Colonic mucosa (tissue), 4 donors: ENCODE measurements at regions not wholly inside any gene's neighbourhood (a gene's known extent, or its start where the extent isn't known, plus 50 kb on each side); places are given as distances from the start of the nearest gene placed in this dataset.

Source experiments
- DNase-seq: peaks from one replicate; pipeline ENCODE4 v3.0.0-alpha.2; 2020
- H3K27ac ChIP-seq: fragments of 200-600 bp; one replicate; pipeline ENCODE4 v1.8.0; 2021
- H3K27me3 ChIP-seq: fragments of 200-600 bp; one replicate; pipeline ENCODE4 v1.8.0; 2021
- H3K36me3 ChIP-seq: fragments of 200-600 bp; one replicate; pipeline ENCODE4 v1.8.0; 2021
- H3K4me1 ChIP-seq: fragments of 200-600 bp; one replicate; pipeline ENCODE4 v1.8.0; 2021; ENCODE audit warnings: mild to moderate bottlenecking
- H3K4me3 ChIP-seq: fragments of 200-600 bp; one replicate; pipeline ENCODE4 v1.8.0; 2021
- H3K9ac ChIP-seq, 2 donors: one replicate each; pipeline ENCODE4 v1.7.0; 2013; ENCODE audit warnings: control low read depth in 2 of 2, low read depth in 2 of 2, low read length in 2 of 2
- H3K9me3 ChIP-seq: fragments of 200-600 bp; one replicate; pipeline ENCODE4 v1.8.0; 2021
- intact Hi-C: fragments of 100-400 bp; cut with DNase I; formaldehyde crosslinking; loops from one replicate; pipeline ENCODE4 v1.14.1; 2022
- TF ChIP-seq, protein P1 (sequence below): fragments of 200-600 bp; IDR thresholded peaks from one replicate; pipeline ENCODE4 v1.8.0; 2022; ENCODE audit warnings: antibody characterized with exemption, mild to moderate bottlenecking
- donor health status: healthy.
- donor health status: DM: no; HTN: no; CAD: no.
- donor health status: DM: no; HTN: no; CAD: no.

DNA sequence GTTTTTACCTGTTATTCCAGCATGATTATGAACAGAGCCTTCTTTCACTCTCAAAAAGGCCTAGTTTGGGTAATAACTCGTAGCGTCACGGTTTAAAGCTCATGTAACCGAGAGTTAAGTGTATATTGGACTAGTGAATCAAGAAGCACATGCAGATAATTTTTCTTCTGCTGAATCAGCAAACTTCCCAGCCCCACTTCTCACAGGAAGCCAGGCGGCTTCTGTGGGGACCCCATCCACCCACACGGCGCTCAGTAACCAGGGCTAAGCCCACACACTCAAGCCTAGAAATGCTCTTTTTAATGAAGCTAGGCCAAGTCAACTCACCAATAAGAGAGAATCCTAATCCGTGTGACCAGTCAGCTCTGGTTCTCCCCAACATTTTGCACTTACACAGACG, 191.2 kb upstream of the MGMT start:
- Histone ChIP-seq H3K27me3 (no peaks in the 10 kb centered on the region), H3K9ac (no peak overlapping the region), H3K27ac (no peak overlapping the region), H3K9me3 (no peaks in the 10 kb centered on the region), H3K36me3 (no peaks in the 10 kb centered on the region), H3K4me1 (no peaks in the 10 kb centered on the region), H3K4me3 (no peak overlapping the region)
- DNase-seq, result no peak
- TF ChIP-seq, protein P1, sequence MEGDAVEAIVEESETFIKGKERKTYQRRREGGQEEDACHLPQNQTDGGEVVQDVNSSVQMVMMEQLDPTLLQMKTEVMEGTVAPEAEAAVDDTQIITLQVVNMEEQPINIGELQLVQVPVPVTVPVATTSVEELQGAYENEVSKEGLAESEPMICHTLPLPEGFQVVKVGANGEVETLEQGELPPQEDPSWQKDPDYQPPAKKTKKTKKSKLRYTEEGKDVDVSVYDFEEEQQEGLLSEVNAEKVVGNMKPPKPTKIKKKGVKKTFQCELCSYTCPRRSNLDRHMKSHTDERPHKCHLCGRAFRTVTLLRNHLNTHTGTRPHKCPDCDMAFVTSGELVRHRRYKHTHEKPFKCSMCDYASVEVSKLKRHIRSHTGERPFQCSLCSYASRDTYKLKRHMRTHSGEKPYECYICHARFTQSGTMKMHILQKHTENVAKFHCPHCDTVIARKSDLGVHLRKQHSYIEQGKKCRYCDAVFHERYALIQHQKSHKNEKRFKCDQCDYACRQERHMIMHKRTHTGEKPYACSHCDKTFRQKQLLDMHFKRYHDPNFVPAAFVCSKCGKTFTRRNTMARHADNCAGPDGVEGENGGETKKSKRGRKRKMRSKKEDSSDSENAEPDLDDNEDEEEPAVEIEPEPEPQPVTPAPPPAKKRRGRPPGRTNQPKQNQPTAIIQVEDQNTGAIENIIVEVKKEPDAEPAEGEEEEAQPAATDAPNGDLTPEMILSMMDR, result no peak
- intact Hi-C loops, result no loop called here

DNA sequence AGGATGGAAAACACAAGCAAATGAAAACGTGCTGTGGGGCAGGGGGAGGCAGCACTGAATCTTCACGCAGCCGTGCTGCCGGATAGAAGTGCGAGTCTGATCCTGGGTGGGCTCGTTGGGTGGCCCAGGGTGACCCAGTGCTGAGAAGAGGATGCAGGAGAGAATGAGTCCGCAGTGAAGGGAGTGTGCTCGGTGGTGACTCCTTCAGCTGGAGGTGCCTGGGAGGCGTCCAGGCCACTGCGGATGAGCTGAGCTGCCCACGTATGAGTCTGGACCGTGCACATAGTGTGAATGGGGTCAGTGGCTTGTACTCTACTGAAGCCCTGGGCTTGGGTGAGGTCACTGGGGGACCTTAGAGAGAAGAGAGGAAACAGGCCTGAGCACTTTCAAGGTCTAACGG, 190.0 kb upstream of the MGMT start:
- H3K9ac ChIP-seq, result no peak overlapping the region
- H3K27ac ChIP-seq, result no peak overlapping the region
- H3K4me3 ChIP-seq, result no peak overlapping the region
- DNase-seq, result no peak
- H3K9me3 ChIP-seq, result no peaks in the 10 kb centered on the region
- no peaks in the 10 kb centered on the region for H3K4me1 ChIP-seq
- TF ChIP-seq, protein P1, result no peak
- no peaks in the 10 kb centered on the region for H3K27me3 ChIP-seq
- intact Hi-C loops, result no loop called here
- H3K36me3 ChIP-seq, result no peaks in the 10 kb centered on the region

DNA sequence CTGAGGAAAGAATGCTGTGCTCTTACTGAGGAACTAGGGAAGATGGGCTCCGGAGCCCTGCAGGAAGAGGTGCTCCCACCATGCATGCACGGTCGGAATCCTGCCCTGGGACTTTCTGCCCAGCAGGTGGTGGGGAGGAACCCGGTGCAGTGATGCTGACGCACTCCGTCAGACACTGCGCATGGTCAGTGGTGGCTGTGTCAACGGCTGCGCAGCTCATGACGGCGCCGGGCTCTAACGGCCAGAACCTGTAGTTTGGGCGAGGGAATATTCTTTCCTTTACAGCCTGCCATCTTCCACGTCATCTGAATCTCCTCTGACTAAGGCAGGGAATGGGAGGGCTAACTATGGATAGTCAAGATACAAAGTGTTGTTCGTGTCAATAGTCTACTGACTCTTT, 189.2 kb upstream of the MGMT start:
- Histone ChIP-seq H3K4me1 (no peaks in the 10 kb centered on the region), H3K9me3 (no peaks in the 10 kb centered on the region), H3K4me3 (no peak overlapping the region), H3K9ac (no peak overlapping the region), H3K27me3 (no peaks in the 10 kb centered on the region), H3K27ac (no peak overlapping the region), H3K36me3 (no peaks in the 10 kb centered on the region)
- TF ChIP-seq, protein P1, result no peak
- intact Hi-C loops, result no loop called here
- DNase-seq, result no peak

DNA sequence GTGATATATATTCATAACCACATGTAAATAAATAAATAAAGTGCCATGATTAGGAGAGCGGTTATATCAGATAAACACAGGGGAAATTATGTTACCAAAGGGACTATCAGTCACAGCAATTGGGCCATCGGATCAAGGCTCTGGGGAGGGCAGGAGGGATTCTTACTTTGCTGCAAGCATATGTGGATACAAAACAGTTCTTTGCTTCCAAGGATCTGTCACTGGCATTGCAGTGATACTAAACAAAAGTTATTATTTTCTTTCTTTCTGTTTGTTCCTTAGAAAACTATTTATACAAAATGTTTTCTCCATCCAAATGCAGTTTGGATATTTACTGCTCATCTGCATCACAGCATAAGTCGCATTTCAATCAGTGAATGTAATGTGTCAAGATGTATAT, 188.4 kb upstream of the MGMT start:
- intact Hi-C loops, result no loop called here
- TF ChIP-seq, protein P1, result no peak
- Histone ChIP-seq H3K27me3 (no peaks in the 10 kb centered on the region), H3K4me3 (no peak overlapping the region), H3K36me3 (no peaks in the 10 kb centered on the region), H3K4me1 (no peaks in the 10 kb centered on the region), H3K9me3 (no peaks in the 10 kb centered on the region), H3K27ac (no peak overlapping the region), H3K9ac (no peak overlapping the region)
- DNase-seq, result no peak

DNA sequence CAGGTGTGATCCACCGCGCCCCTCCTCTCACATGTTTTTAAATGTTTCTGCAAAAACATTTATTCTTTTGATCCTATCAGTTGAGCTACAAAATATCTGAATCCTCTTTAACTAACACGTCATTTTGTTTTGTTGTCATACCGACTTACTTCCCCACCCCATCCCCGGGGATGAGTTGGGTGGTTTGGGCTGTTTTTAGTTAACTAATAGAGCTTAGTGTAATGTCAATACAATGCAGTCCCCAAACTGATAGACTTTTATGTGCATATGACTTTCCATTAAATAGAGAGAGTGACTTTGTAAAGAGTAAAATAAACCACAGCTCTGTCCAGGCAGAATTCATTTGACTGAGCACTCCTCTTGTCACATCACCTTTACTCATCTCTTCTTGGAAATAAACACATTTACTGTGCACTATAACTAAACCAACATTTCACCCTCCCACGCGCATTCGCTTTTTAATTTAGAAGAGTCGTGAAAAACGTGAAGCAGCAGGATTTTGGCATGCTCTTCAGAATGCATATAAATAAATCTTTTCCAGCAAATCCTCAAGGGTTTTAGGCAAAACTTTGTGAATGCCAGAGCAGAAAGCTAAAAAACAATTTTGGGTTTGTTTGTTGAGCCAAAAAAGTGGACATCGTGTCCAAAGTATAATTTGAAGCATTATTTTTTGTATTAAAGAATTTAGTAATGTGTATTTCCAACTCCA, 187.4 kb upstream of the MGMT start:
- Histone ChIP-seq H3K27me3 (no peaks in the 10 kb centered on the region), H3K36me3 (no peaks in the 10 kb centered on the region), H3K4me3 (no peak overlapping the region), H3K9me3 (no peaks in the 10 kb centered on the region), H3K4me1 (no peaks in the 10 kb centered on the region), H3K9ac (no peak overlapping the region), H3K27ac (no peak overlapping the region)
- intact Hi-C loops, result no loop called here
- DNase-seq, result no peak
- TF ChIP-seq, protein P1, result no peak
